Astrocyte (in vitro differentiated cells and primary cell): ENCODE measurements at regions not wholly inside any gene's neighbourhood (a gene's known extent, or its start where the extent isn't known, plus 50 kb on each side); places are given as distances from the start of the nearest gene placed in this dataset.

Experiments
- EZH2 ChIP-seq: IDR thresholded peaks from 2 replicates; pipeline ENCODE4 v1.6.1; 2012; ENCODE audit warnings: mild to moderate bottlenecking, low read length, inconsistent platforms; ENCODE audit not compliant: insufficient read depth
- TF ChIP-seq, protein P1 (sequence below): IDR thresholded peaks from 2 replicates; pipeline ENCODE4 v1.5.1; 2011; ENCODE audit warnings: low read depth, mild to moderate bottlenecking, inconsistent platforms, low read length, moderate library complexity; ENCODE audit not compliant: insufficient read depth

DNA sequence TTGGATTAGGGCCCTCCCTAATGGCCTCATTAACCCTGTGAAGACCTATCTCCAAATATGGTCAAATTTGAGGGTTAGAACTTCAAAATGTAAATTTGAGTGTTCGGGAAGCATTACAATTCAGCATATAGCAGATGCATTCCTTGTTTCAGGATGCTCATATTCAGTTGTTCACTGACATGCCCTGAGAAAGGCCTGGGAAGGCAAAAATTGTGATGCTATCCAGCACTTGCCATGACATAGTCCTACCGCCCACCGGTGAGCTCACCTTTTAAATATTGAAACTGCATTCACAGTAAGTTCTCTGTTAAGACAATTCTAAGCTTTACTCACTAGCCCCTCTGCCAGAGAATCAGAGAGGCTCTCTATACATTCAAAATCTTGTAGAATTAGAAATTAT is 300.3 kb upstream of the CCDC54 start:
- TF ChIP-seq EZH2, result no peak
- TF ChIP-seq, protein P1, sequence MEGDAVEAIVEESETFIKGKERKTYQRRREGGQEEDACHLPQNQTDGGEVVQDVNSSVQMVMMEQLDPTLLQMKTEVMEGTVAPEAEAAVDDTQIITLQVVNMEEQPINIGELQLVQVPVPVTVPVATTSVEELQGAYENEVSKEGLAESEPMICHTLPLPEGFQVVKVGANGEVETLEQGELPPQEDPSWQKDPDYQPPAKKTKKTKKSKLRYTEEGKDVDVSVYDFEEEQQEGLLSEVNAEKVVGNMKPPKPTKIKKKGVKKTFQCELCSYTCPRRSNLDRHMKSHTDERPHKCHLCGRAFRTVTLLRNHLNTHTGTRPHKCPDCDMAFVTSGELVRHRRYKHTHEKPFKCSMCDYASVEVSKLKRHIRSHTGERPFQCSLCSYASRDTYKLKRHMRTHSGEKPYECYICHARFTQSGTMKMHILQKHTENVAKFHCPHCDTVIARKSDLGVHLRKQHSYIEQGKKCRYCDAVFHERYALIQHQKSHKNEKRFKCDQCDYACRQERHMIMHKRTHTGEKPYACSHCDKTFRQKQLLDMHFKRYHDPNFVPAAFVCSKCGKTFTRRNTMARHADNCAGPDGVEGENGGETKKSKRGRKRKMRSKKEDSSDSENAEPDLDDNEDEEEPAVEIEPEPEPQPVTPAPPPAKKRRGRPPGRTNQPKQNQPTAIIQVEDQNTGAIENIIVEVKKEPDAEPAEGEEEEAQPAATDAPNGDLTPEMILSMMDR, result no peak
